GM23338 (cell line): ENCODE measurements at regions not wholly inside any gene's neighbourhood (a gene's known extent, or its start where the extent isn't known, plus 50 kb on each side); places are given as distances from the start of the nearest gene placed in this dataset.

Experiments used
- EZH2 ChIP-seq: fragments of 200-600 bp; sonication (generic); IDR thresholded peaks from one replicate; pipeline ENCODE4 v1.8.0; 2017; ENCODE audit warnings: antibody characterized with exemption, mild to moderate bottlenecking, low read depth; ENCODE audit not compliant: unreplicated experiment
- EZH2phosphoT487 ChIP-seq: fragments of 200-600 bp; sonication (generic); IDR thresholded peaks from one replicate; pipeline ENCODE4 v1.8.1; 2018; ENCODE audit warnings: antibody characterized with exemption; ENCODE audit not compliant: unreplicated experiment
- REST ChIP-seq: IDR thresholded peaks from one replicate; pipeline ENCODE4 v1.6.1; 2018; ENCODE audit warnings: antibody characterized with exemption; ENCODE audit not compliant: unreplicated experiment
- ZNF114 ChIP-seq: fragments of 250-450 bp; sonication (Bioruptor Pico); IDR thresholded peaks from 2 replicates; pipeline ENCODE4 v1.5.0; 2020; ENCODE audit warnings: mild to moderate bottlenecking, moderate library complexity
- ZNF331 ChIP-seq: fragments of 250-450 bp; sonication (Bioruptor Pico); IDR thresholded peaks from 2 replicates; pipeline ENCODE4 v1.5.0; 2020; ENCODE audit warnings: low read depth, mild to moderate bottlenecking, moderate library complexity
- ZNF462 ChIP-seq: fragments of 250-450 bp; sonication (Bioruptor Pico); IDR thresholded peaks from 2 replicates; pipeline ENCODE4 v1.5.0; 2020; ENCODE audit warnings: mild to moderate bottlenecking, moderate library complexity

GRCh38 chr3:126279853-126280252 lies 77.4 kb downstream of the KLF15 start (continued):
- TF ChIP-seq ZNF462 (CRISPR knock-in tag) (no peak), REST (no peak), ZNF114 (CRISPR knock-in tag) (no peak), ZNF331 (CRISPR knock-in tag) (no peak), EZH2phosphoT487 (no peak), EZH2 (no peak)
